Activated CD4-positive, alpha-beta T cell treated with anti-CD3 and anti-CD28 coated beads for 1 hour (primary cell): ENCODE measurements at regions not wholly inside any gene's neighbourhood (a gene's known extent, or its start where the extent isn't known, plus 50 kb on each side); places are given as distances from the start of the nearest gene placed in this dataset.
"Not testable (repeated sequence)": the region's sequence is repeated elsewhere in the genome, so short reads cannot be mapped to it uniquely, and the experiment has no call there.

ENCODE experiments used
- DNase-seq: peaks from one replicate; pipeline ENCODE4 v3.0.0-alpha.2; 2020

DNA sequence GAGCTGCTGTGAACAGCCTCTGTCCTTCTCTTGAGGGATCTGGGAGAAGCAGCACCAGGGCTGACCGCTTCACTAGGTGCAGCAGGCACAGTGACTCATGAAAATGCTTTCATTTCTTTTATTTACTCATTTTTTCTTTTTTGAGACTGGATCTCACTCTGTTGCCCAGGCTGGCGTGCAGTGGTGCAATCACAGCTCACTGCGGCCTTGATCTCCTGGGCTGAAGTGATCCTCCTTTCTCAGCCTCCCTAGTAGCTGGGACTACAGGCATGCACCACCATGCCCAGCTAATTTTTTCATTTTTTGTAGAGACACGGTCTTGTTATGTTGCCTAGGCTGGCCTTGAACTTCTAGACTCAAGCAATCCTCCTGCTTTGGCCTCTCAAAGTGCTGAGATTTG lies 216.8 kb upstream of the EEF2KMT start:
- no peak for DNase-seq

DNA sequence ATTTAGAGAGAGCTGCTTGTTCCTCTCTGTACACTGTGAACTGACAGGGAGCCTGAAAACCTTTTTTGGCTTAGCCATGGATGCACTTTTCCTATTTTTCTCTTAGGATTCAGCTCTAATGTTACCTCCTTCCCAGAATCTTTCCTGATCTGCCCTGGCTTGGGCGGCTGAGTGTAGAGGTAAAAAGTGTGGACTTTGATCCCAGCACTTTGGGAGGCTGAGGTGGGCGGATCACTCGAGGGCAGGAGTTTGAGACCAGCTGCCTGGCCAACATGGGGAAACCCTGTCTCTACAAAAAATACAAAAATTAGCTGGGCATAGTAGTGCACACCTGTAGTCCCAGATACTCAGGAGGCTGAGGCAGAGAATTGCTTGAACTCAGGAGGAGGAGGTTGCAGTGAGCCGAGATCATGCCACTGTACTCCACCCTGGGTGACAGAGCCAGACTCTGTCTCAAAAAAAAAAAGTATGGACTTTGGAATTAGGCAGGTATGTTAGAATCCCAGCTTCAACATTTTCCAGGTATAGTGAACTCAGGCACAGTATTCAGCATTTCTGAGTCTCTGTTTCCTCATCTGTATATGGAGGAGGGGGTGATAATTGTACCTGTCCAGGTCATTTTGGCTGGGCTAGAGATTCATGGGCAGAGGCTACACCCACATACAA lies 212.5 kb upstream of the EEF2KMT start:
- no peak for DNase-seq

DNA sequence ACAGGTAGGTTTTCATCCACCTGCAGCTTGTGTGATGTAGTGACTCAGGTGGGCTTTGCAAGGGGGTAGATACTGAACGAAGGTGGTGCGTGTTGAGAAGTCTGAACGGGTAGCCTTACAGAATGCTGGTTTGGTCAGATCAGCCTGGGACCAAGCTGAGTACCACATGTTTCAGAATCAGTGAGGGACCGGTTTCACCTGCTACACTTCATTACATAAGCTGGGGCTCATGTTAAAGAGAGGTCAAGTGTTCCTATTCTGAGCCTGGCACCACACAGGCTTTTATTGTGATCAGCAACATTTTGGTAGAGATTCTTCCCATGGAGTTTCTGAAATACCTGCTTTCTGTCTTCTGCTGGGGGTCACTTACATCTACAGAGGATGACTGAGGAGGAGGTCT lies 207.4 kb upstream of the EEF2KMT start:
- no peak for DNase-seq

DNA sequence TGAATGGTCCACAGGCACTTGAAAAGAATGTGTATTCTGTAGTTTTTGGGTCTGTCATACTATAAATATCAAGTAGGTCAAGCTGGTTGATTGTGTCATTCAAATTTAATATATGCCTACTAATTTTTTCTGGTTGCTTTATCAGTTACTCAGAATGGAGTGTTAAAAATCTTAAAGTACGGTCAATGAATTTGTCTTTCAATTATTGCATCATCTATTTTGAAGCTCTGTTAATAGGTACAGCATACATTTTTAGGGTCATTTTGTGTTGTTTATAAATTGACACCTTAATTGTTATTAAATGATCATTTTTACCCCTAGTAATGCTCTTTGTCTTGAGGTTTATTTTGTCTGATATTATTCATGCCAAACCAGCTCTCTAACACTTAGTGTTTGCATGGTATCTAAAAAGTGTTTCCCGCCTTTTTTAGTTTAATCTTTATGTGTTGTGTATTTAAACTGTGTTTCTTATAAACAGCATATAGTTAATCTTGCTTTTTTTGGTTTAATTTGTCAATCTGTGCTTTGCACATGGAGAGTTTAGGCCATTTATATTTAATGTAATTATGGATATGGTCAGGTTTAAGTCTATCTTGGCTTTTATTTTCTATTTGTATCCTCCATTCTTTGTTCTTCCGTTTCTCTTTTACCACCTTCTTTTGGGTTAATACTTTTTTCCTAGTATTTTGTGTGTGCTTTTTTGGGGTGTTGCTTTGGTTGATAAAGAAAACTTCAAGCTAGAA lies 204.9 kb upstream of the EEF2KMT start:
- no peak for DNase-seq

DNA sequence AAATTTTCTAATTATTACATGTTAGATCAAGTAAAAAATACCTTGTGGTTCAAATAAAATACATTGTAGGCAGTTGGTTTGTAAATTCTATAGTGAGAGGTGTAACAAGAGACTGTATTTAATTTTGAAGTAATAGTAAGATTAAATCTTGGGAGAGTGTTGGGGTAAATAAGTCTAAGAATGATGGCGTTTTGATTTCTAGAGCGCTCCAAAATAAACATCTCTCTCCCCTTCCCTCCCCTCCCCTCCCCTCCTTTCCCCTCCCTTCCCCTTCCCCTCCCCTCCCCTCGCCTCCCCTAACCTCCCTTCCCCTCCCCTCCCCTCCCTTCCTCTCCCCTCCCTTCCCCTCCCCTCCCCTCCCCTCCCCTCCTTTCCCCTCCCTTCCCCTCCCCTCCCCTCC lies 200.6 kb upstream of the EEF2KMT start:
- DNase-seq = no peak

DNA sequence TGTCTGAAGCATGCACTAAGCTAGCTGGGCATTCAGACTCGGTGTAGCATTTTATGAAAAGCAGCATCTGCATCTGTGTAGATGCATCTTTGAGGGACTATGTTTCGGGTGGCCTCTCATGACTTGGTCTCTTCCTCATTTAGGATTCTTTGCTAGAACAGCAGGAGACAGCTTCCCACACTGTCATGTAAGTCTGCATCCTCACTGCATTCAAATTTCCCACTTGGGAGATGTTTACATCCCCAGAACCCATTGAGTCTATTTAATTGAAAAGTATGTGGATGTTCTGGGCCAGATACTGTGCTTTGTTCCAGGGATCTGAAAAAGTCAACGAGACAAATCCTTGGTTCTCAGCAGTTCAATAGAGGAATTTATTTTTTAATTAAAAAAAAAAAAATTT lies 198.6 kb upstream of the EEF2KMT start:
- no peak for DNase-seq

DNA sequence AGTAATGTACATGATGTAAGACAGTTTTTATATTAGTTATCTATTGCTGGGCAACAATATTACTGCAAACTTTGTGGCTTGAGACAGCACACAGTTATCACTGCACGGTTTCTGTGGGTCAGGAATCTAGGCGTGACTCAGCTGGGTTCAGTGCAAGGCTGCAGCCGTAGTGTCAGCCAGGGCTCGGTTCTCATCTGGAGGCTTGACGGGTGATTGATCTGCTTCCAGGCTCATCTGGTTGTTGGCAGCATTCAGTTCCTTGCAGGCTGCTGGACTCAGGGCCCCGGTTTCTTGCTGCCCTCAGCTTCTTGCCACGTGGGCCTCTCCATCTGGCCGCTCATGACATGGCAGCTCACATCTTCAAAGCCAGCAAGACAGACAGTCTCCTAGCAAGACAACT lies 197.7 kb upstream of the EEF2KMT start:
- not testable (repeated sequence) for DNase-seq

DNA sequence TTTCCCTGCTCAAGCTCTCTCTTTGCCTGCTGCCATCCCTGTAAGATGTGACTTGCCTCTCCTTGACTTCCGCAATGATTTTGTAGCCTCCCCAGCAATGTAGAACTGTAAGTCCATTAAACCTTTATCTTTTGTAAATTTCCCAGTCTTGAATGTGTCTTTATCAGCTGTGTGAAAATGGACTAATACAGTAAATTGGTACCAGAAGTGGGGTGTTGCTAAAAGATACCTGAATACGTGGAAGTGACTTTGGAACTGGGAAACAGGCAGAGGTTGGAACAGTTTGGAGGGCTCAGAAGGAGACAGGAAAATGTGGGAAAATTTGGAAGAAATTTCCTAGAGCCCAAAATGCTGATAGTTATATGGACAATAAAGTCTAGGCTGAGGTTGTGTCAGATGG lies 184.6 kb upstream of the EEF2KMT start:
- DNase-seq = not testable (repeated sequence)

DNA sequence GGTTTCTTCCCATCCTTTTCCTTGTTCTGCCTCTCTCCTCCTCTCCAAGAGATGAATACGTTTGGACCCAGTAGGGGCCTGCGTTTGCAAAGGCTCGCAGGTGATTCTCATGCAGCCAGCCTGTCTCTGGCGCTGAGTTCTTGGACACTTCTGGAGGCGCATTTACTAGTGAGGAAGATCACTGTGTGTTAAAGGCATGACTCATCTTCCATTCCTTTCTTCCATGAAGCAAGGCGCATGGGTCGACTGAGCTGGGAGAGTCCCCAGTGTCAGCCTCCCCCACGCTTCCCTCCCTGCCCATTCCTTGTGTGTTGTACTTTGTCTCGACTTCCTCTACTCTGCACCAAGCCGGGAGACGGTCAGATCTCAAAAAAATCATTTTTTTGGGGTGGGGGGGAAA lies 159.9 kb upstream of the EEF2KMT start:
- DNase-seq = no peak

DNA sequence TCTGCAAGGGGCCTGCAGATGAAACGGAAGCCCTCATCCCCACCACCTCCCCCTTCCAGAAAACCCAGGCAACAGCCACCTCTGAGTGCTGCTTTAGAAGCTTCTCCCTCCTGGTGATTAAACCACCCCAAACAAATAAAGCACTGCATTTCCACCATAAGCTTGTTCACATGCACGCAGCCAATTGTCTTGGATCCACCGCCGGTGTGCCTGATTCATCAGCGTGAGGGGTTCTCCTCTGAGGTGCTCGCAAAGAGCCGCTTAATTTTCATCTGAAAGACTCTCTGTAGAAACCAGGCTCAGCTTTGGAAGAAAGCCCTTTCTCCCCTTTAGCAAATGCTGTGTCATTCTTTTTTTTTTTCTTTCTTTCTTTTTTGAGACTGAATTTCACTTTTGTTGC lies 155.2 kb upstream of the EEF2KMT start:
- DNase-seq = no peak

DNA sequence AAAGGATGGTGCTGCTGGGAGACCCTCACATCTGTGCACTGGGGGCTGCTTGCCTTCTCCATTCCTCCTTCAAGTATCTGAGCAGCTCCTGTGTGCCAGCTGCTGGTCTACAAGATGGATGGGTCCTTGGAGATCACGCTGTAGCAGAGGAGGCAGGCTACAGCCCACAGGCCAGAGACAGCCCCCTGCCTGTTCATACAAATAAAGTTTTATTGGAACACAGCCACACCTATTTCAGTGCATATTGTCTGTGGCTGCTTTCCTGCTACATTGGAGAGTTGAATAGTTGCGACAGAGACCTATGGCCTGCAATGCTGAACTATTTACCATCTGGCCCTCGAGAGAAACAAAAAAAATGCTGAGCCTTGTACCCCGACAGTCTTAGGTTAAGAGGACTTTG lies 149.8 kb upstream of the EEF2KMT start:
- DNase-seq = not testable (repeated sequence)

DNA sequence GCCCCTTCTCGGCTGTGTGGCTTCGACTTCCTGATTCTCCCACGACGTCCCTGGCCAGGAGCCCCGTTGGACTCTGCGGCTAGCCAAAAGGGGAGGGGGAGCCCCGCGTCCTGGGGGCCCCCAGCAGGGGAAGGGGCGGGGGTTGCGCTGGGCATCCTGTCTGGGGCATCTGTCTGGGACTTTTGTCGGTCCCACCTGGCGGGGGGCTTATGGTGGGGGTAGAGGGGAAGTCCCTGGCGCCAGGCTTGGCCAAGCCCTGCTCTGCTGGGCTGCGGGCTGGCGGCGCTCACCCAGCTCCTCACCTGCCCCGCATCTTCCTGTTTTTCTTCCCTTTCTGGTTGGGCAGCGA lies 142.7 kb upstream of the EEF2KMT start:
- not testable (repeated sequence) for DNase-seq

DNA sequence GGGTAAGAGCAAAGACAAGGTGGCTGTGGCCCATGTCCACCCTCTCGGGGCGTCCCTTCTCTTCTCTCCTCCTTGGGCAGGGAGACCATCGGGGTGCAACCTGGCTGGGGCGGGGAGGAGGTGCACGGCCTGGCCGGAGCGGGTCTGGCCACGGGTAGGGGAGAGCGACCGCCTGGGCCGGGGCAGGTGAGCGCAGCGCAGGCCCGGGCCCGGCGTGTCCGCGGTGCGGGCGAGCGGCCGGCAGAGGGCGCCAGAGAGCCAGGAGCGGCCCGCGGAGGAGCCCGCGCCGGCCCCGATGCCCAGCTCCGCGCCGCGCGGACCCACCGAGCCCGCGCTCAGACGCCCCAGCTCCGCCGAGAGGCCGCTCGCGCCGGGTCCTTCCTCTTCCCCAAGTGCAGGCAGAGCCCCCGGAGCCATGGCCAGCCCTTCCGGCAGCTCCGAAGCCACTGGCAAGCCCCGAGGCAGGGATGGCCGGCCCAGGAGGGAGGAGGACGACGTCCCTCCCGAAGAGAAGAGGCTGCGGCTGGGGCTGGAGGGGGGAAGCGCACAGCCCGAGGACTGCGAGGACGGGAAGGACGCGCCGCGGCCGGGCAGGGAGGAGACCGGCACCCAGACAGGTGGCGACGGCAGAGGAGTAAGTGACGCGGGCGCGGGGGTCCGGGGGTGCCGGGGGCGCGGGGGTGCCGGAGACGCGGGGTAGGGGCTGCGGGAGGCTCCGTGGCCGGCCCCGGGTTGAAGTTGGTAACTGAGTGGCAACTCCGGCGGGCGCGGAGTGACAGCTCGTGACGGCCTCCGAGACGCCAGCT lies 142.1 kb upstream of the EEF2KMT start:
- peak; percentile 25 for DNase-seq

DNA sequence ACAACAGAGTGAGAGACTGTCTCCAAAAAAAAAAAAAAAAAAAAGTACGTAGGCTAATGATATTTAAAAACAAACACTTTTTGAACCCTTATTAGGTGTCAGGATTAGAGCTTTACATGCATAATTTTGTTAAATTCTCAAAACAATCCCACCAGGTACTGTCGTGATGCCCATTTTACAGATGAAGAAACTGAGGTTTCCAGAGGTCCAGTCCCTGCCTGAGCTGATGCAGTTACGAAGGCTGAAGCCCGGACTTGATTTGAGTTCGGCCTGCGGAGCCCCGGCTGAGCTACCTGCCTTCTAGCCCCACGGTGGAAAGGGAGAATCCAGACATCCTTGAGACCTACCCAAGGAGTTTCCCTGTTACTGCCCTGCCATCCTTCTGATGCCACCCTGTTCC lies 137.5 kb upstream of the EEF2KMT start:
- DNase-seq = no peak

DNA sequence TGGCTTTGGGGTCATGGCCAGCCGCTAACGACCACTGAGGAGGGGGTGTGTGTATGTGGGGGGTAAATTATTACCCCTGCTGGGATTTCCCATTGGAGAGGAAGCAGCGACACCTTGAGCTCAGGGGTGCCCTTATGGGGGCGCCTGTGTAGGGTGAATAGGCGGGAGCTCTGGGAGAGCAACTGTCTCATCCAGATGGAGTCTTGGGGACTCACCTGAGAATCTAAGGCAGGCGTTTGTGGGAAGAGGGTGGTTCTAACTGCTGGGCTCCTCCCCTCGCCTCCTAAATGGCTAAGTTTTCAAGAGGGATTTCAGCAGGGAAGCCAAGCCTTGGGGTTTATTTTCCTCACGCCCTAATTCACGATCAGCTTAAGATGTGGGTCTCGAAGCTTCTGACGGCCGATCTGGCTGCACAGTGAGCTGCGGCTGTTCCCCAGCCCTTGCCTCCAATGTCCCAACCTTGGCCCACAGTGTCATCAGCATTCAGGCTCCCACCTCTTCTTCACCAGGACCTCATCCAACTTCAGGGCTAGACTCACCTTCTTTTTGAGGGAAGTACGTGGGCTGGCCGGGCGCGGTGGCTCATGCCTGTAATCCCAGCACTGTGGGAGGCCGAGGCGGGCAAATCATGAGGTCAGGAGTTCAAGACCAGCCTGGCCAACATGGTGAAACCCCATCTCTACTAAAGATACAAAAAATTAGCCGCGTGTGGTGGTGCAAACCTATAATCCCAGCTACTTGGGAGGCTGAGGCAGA lies 136.9 kb upstream of the EEF2KMT start:
- no peak for DNase-seq

DNA sequence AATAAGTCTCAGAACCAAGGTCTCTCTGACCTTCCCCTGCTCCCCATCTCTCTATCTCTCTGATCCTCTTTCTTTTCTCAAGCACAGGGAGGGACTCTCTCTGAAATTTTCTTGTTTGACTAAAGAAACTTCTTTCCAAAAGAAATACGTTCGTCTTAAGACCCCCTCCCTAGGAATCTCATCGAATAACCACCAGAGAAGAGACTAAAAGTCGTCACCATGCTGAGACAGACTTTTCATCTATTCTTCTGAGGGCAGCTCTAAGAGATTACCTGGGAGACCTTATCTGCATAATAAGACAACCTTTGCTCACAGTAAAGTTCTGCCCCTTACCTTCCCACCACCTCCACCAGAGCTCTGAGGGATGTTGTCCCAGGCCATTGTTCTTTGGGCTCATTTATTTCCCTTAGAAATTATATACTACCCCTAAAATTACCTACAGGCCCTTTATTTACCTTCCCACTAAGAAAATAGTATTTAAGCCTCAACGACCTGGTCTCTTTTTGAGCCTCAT lies 133.7 kb upstream of the EEF2KMT start:
- DNase-seq = no peak

DNA sequence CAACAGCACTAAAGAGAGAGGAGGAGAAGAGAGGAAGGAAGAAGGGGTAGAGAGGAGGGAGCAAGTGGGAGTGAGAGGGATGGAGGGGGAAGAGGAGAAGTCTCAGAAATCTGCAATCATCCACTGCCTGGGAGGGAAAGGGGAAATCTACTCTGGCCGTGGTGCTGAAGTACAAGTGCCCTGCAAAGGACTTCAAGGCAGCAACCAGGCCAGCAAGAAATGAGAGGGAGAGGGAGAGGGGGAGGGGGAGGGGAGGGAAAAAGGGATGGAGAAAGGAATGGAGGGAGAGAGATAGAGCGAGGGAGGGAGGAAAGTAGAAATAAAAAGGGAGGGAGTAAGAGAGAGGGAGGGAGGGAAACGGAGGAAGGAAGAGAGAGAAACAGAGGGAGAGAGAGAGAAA lies 130.8 kb upstream of the EEF2KMT start:
- no peak for DNase-seq

DNA sequence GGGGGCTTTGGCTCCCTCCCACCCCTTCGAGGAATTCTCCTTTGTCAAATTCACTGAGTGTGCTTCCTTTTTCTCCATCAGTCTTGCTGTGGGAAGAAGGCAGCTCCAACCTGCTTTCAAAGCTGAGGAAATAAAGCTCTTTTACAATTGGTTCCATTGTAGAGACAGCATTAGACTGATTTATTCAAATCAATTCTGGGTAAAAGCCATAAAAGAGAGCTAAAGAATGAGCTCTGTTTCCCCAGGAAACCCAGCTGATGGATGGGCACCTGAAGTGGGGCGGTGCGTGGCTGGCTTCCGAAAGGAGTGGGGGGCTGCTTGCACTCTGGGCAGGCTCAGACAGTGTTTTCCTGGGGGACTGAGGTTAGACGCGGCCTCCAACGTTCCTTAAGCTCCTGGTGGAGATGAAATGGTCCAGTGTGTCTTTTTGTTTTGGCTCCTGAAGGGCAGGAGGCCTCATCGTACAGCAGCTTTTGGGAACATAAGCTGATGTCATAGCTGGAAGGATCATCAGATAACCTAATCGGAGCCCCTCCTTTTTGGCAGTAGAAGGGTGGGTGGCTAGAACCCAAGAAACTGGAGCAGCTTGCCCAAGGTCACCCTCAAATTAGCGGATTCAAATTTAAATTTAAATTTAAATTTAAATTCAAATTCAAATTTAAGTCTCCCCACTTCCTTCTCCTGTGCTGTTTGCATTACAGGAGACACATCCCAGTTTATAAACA lies 128.5 kb upstream of the EEF2KMT start:
- no peak for DNase-seq

DNA sequence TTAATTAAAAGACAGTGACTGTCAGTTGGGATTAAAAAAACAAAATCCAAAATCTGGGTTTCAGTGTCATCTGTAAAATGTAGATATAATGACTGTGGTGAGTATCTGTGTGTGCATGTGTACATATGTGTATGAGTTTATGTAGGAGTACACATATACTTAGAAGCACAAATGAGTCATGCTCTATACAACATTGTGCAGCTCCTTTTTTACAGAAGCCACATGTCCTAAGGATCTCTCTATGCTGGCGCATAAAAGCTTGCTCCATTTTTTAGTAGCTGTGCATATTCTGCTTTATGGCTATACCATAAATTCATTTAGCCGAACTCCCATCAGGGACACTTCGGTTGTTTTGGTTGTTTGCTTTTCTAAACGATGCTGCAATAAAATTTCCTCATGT lies 125.2 kb upstream of the EEF2KMT start:
- DNase-seq = no peak

DNA sequence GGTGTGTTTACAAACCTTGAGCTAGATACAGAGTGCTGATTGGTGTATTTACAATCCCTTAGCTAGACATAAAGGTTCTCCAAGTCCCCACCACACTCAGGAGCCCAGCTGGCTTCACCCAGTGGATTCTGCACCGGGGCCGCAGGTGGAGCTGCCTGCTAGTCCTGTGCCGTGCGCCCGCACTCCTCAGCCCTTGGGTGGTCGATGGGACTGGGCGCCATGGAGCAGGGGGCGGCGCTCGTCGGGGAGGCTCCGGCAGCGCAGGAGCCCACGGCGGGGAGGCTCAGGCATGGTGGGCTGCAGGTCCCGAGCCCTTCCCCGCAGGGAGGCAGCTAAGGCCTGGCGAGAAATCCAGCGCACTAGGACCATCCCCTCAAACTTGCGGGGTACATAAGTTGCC lies 124.2 kb upstream of the EEF2KMT start:
- not testable (repeated sequence) for DNase-seq

DNA sequence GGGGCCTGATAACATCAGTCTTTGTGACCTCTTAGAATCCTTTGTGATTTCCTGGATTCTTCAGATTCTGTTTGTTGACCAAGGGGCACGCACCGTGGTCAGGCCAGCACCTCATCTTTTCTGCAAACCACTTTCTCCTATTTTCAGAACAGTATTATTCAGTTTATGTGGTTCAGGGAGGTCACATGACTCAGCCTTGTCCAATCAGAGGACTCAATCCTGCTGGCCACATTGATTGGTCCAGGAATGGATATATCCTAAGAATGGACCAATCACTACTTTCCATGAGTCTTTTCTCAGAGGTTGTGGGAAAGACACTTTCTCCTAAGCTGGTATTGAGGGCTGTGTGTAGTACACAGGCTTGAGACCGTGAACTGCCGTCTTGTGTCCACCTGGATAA lies 123.1 kb upstream of the EEF2KMT start:
- no peak for DNase-seq

DNA sequence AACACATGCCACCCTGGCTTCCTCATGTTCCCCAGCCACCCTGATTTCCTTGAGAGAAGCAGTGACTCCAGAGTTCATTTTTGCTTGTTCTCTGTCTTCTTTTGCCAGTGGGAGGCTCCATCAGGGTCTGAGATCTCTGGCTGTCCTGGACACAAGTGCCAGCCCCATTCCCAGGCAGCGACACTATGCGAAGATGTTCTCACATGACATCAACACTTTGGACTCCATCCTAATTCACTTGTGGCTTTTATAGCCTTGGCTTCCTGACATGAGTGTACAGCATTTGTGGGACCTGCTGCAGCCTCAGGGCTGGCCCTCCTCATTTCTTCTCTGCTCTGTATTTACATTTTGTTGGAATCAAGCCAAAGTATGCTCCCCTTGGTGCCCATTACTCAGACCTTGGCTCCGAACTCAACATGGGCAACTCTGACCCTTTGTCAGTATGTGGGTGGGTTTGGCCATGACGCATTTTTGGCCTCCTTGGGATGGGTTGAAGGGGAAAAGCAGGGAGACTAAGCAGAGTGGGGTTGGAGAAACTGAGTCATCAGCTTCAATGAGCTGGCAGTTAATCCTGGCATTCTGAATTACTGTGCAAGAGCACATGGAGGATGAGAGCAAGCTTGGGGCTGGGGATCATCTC lies 119.0 kb upstream of the EEF2KMT start:
- no peak for DNase-seq
